ENCODE measurements at regions not wholly inside any gene's neighbourhood (a gene's known extent, or its start where the extent isn't known, plus 50 kb on each side); places are given as distances from the start of the nearest gene placed in this dataset.
"Not testable (repeated sequence)": the region's sequence is repeated elsewhere in the genome, so short reads cannot be mapped to it uniquely, and the experiment has no call there.

GRCh38 chr11:135001581-135001980 is 589.5 kb upstream of the B3GAT1 start:
- H3K4me1 Mint-ChIP-seq (ENCODE audit: low read depth), result no peaks in the 10 kb centered on the region
- H3K36me3 Mint-ChIP-seq (ENCODE audit: low read depth), result no peaks in the 10 kb centered on the region
- H3K9me3 Mint-ChIP-seq, result no peaks in the 10 kb centered on the region
- H3K27ac Mint-ChIP-seq, result no peak overlapping the region
- DNase-seq (ENCODE audit: low spot score), result no peak
- no peak overlapping the region for H3K4me3 Mint-ChIP-seq
- H3K27me3 Mint-ChIP-seq (ENCODE audit: low read depth), result no peaks in the 10 kb centered on the region

DNA sequence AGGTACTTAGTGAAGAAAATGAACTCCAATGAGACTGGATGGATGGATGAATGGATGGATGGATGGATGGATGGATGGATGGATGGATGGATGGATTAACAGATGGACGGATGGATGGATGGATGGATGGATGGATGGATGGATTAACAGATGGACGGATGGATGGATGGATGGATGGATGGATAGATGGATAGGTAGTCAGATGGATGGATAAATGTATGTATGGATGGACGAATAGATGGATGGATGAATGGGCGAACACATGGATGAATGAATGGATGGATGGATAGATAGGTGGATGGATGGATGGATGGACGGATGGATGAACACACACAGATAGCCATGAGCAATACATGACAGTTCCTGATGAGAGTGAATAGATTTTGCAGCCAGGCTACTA is 589.0 kb upstream of the B3GAT1 start:
- not testable (repeated sequence) for H3K27me3 Mint-ChIP-seq (ENCODE audit: low read depth); DNase-seq (ENCODE audit: low spot score); H3K36me3 Mint-ChIP-seq (ENCODE audit: low read depth); H3K27ac Mint-ChIP-seq; H3K4me3 Mint-ChIP-seq; H3K4me1 Mint-ChIP-seq (ENCODE audit: low read depth); H3K9me3 Mint-ChIP-seq

- Mint-ChIP-seq H3K27ac (no peak overlapping the region), H3K4me3 (no peak overlapping the region), H3K9me3 (no peaks in the 10 kb centered on the region), H3K36me3 (ENCODE audit: low read depth) (no peaks in the 10 kb centered on the region), H3K4me1 (ENCODE audit: low read depth) (no peaks in the 10 kb centered on the region), H3K27me3 (ENCODE audit: low read depth) (no peaks in the 10 kb centered on the region)
- DNase-seq (ENCODE audit: low spot score), result no peak
Measured at GRCh38 chr11:134999590-134999989, 587.5 kb upstream of the B3GAT1 start.

- Mint-ChIP-seq H3K4me3 (no peak overlapping the region), H3K4me1 (ENCODE audit: low read depth) (no peaks in the 10 kb centered on the region), H3K36me3 (ENCODE audit: low read depth) (no peaks in the 10 kb centered on the region), H3K9me3 (no peaks in the 10 kb centered on the region), H3K27me3 (ENCODE audit: low read depth) (peaks cover 5% of the 10 kb centered on the region), H3K27ac (no peak overlapping the region)
- DNase-seq (ENCODE audit: low spot score), result no peak
Measured at GRCh38 chr11:134997652-134998320, 585.7 kb upstream of the B3GAT1 start.

DNA sequence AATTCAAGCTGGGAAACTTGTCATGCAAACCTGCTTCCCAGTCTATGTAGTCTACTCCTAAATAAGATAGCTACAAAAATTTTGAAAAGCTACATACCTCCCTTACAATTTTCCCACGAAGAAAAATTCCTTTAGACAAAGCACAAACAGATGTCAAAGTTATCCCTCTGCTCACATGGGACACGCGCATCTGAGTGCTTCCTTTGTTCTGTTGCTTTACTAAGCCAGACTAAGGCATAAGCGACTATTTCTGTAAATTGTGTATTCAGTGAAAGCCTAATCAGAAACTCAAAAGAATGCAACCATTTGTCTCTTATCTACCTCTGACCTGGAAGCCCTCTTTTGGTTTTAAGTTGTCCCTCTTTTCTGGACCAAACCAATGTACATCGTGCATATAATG is 583.7 kb upstream of the B3GAT1 start:
- Mint-ChIP-seq H3K4me3 (no peak overlapping the region), H3K27me3 (ENCODE audit: low read depth) (peaks cover 5% of the 10 kb centered on the region), H3K4me1 (ENCODE audit: low read depth) (no peaks in the 10 kb centered on the region), H3K36me3 (ENCODE audit: low read depth) (no peaks in the 10 kb centered on the region), H3K9me3 (no peaks in the 10 kb centered on the region), H3K27ac (no peak overlapping the region)
- no peak for DNase-seq (ENCODE audit: low spot score)

- H3K9me3 Mint-ChIP-seq, result no peaks in the 10 kb centered on the region
- no peaks in the 10 kb centered on the region for H3K36me3 Mint-ChIP-seq (ENCODE audit: low read depth)
- no peak overlapping the region for H3K27ac Mint-ChIP-seq
- no peak overlapping the region for H3K4me3 Mint-ChIP-seq
- H3K4me1 Mint-ChIP-seq (ENCODE audit: low read depth), result no peaks in the 10 kb centered on the region
- DNase-seq (ENCODE audit: low spot score), result no peak
- peaks cover 5% of the 10 kb centered on the region for H3K27me3 Mint-ChIP-seq (ENCODE audit: low read depth)
Measured at GRCh38 chr11:134994431-134994830, 582.4 kb upstream of the B3GAT1 start.

DNA sequence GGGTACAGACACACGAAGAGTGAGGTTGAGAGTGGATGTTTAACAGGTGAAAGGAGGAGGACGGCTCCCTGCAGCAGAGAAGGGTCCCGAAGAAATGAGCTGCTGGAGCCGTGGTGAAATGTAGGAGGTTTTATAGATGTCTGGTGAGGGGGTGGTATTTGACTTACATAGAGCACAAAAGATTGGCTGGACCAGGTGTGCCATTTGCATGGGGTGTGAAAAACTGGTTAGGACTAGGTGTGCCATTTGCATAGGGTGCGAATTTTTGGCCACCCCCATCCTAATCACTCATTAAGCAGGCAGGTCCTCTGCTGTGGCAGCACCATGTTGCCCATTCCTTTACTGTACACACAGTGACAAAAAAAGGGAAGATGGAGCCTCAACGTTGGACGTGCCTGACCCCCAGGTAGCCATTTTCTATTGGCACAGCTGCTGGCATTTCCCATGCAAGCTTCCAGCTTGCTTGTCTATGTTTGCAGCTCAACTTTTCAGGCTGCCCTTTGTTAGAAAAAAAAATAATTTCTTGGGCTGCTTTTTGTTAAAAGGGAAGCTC is 581.7 kb upstream of the B3GAT1 start:
- Mint-ChIP-seq H3K27me3 (ENCODE audit: low read depth) (peaks cover 5% of the 10 kb centered on the region), H3K4me1 (ENCODE audit: low read depth) (no peaks in the 10 kb centered on the region), H3K4me3 (no peak overlapping the region), H3K9me3 (no peaks in the 10 kb centered on the region), H3K36me3 (ENCODE audit: low read depth) (no peaks in the 10 kb centered on the region), H3K27ac (no peak overlapping the region)
- DNase-seq (ENCODE audit: low spot score), result no peak

DNA sequence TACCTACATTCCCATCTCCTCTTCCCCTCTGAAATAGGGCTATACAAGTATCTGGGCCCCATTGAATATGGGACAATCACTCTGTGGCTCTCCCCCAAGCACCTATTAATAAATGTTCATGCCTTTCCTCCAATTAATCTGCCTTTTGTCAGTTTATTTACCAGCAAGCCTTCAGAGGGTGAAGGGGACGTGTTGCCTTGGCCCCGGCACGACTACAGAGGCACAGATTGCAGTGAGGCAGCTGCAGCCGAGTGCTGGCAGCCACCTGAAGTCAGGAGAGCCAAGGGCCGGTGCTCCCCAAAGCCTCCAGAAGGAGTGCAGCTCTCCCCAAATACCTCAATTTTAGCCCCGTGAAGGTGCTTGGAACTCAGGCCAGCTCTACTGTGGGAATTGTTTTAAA is 580.9 kb upstream of the B3GAT1 start:
- no peaks in the 10 kb centered on the region for H3K4me1 Mint-ChIP-seq (ENCODE audit: low read depth)
- peaks cover 5% of the 10 kb centered on the region for H3K27me3 Mint-ChIP-seq (ENCODE audit: low read depth)
- H3K27ac Mint-ChIP-seq, result no peak overlapping the region
- H3K36me3 Mint-ChIP-seq (ENCODE audit: low read depth), result no peaks in the 10 kb centered on the region
- no peaks in the 10 kb centered on the region for H3K9me3 Mint-ChIP-seq
- no peak for DNase-seq (ENCODE audit: low spot score)
- no peak overlapping the region for H3K4me3 Mint-ChIP-seq

DNA sequence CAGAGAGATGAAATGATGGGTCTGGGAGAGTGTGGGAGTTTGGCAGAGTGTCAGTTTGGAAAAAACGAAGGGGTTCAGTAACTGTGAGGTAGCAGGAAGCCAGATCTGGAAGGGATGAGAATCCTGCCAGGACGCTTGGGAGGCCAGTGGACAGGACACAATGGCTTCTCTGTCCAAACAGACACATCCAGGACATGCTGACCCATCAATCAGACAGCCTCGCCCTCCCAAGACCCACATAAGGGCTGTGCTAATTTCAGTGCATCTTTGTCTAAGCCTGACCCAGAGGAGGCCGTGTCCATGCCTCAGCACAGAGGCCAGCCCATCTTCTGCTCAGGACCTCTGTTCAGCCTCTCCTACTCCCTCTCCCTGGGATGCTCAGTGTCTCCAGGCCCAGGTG is 576.5 kb upstream of the B3GAT1 start:
- H3K4me1 Mint-ChIP-seq (ENCODE audit: low read depth), result peaks cover 2% of the 10 kb centered on the region
- no peaks in the 10 kb centered on the region for H3K9me3 Mint-ChIP-seq
- H3K27me3 Mint-ChIP-seq (ENCODE audit: low read depth), result peaks cover 2% of the 10 kb centered on the region
- H3K27ac Mint-ChIP-seq, result no peak overlapping the region
- no peak overlapping the region for H3K4me3 Mint-ChIP-seq
- no peaks in the 10 kb centered on the region for H3K36me3 Mint-ChIP-seq (ENCODE audit: low read depth)
- no peak for DNase-seq (ENCODE audit: low spot score)

- Mint-ChIP-seq H3K4me1 (ENCODE audit: low read depth) (peaks cover 2% of the 10 kb centered on the region), H3K27me3 (ENCODE audit: low read depth) (no peaks in the 10 kb centered on the region), H3K27ac (no peak overlapping the region)
Measured at GRCh38 chr11:134987822-134988221, 575.8 kb upstream of the B3GAT1 start.

DNA sequence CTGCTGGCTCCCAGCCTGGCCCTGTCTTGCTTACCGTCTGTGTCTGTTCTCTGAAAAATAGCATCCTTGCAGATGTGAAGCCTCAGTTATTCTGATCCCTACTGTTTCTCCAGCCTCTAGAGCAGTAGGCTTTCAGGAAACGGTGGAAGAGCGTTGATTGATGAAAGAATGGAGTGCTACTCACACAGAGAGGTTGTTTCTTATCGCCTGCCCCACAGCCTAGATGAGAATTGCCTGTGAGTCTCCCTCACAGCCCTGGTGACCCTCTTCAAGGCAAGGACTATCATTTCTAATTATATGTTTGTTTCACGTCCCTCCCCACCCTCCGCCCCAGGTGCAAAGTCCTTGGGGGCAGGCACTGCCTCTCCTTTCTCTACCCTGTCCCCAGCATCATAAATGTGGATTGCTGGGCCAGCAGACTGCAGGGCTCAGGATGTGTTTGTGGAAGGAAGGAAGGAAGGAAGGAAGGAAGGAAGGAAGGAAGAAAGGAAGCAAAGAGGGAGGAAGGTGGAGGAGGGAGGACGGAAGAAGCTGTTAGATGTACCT is 575.3 kb upstream of the B3GAT1 start:
- no peaks in the 10 kb centered on the region for H3K27me3 Mint-ChIP-seq (ENCODE audit: low read depth)
- H3K27ac Mint-ChIP-seq, result no peak overlapping the region
- no peaks in the 10 kb centered on the region for H3K36me3 Mint-ChIP-seq (ENCODE audit: low read depth)
- H3K9me3 Mint-ChIP-seq, result no peaks in the 10 kb centered on the region
- DNase-seq (ENCODE audit: low spot score), result no peak
- no peak overlapping the region for H3K4me3 Mint-ChIP-seq
- peaks cover 2% of the 10 kb centered on the region for H3K4me1 Mint-ChIP-seq (ENCODE audit: low read depth)

More at GRCh38 chr11:134987822-134988221, 575.8 kb upstream of the B3GAT1 start:
- Mint-ChIP-seq H3K9me3 (no peaks in the 10 kb centered on the region), H3K4me3 (no peak overlapping the region), H3K36me3 (ENCODE audit: low read depth) (no peaks in the 10 kb centered on the region)
- no peak for DNase-seq (ENCODE audit: low spot score)

- H3K4me1 Mint-ChIP-seq (ENCODE audit: low read depth), result peaks cover 2% of the 10 kb centered on the region
- no peak for DNase-seq (ENCODE audit: low spot score)
- no peak overlapping the region for H3K4me3 Mint-ChIP-seq
- H3K27me3 Mint-ChIP-seq (ENCODE audit: low read depth), result no peaks in the 10 kb centered on the region
- no peaks in the 10 kb centered on the region for H3K36me3 Mint-ChIP-seq (ENCODE audit: low read depth)
- no peaks in the 10 kb centered on the region for H3K9me3 Mint-ChIP-seq
- H3K27ac Mint-ChIP-seq, result no peak overlapping the region
Measured at GRCh38 chr11:134984421-134984820, 572.4 kb upstream of the B3GAT1 start.

DNA sequence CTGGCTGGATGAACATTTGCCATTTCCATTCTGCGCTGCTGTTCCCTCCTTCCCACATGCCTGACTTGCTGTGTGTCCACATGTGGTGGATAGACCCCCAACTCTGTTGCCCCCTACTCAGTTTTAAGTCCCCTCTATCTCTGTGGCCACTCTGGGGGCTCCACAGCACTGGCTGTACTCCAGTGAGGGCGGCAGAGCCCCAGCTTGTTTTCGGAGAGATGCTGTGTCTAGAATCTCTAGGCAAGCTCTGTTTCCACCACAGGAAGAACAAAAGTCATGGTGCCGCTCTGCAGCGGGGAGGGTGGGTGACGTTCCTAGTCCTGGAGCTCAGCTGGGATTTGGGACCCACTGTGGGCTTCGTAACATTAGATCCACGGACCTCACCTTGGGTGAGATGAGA is 570.4 kb upstream of the B3GAT1 start:
- not testable (repeated sequence) for H3K9me3 Mint-ChIP-seq; H3K27me3 Mint-ChIP-seq (ENCODE audit: low read depth); H3K4me1 Mint-ChIP-seq (ENCODE audit: low read depth); H3K4me3 Mint-ChIP-seq; H3K36me3 Mint-ChIP-seq (ENCODE audit: low read depth); DNase-seq (ENCODE audit: low spot score); H3K27ac Mint-ChIP-seq

DNA sequence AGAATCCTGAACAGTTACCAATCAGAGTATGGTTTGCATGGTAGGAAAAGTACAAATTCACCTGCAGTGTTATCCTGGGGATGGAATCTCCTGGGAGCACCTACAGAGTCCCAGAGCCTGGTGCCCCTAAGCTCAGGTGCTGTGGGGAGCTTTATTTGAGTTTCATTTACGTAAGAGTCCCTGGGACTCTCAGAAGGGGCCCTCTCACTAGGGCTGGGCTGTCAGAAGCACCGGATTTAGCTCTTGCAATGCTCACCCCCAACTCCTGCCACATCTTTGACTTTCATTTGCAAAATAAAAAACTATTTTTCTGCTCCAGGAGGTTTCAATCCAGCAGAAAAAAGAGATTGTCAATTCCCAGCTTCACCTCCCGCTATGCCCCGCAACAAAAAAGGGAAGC is 569.8 kb upstream of the B3GAT1 start:
- no peaks in the 10 kb centered on the region for H3K36me3 Mint-ChIP-seq (ENCODE audit: low read depth)
- H3K9me3 Mint-ChIP-seq, result no peaks in the 10 kb centered on the region
- DNase-seq (ENCODE audit: low spot score), result no peak
- H3K27ac Mint-ChIP-seq, result no peak overlapping the region
- H3K4me3 Mint-ChIP-seq, result no peak overlapping the region
- H3K4me1 Mint-ChIP-seq (ENCODE audit: low read depth), result peaks cover 2% of the 10 kb centered on the region
- H3K27me3 Mint-ChIP-seq (ENCODE audit: low read depth), result no peaks in the 10 kb centered on the region
